Vagina (tissue), 2 donors: ENCODE measurements at regions not wholly inside any gene's neighbourhood (a gene's known extent, or its start where the extent isn't known, plus 50 kb on each side); places are given as distances from the start of the nearest gene placed in this dataset.
"Not testable (repeated sequence)": the region's sequence is repeated elsewhere in the genome, so short reads cannot be mapped to it uniquely, and the experiment has no call there.

ENCODE experiments used
- POLR2A ChIP-seq, 2 donors: fragments of 450-650 bp; IDR thresholded peaks; one replicate each; pipeline ENCODE4 v1.6.1; 2017; ENCODE audit warnings: antibody characterized with exemption in 2 of 2, mild to moderate bottlenecking in 2 of 2, moderate library complexity in 2 of 2
- TF ChIP-seq, protein P1 (sequence below), 3 experiments: fragments of 450-650 bp in 2 of 3; fragments of 200-600 bp in 1 of 3; sonication (generic) in 1 of 3; IDR thresholded peaks; one replicate each; pipeline ENCODE4 v1.5.1; 2017 to 2019; ENCODE audit warnings: antibody characterized with exemption in 3 of 3, mild to moderate bottlenecking in 2 of 3, moderate library complexity in 2 of 3

DNA sequence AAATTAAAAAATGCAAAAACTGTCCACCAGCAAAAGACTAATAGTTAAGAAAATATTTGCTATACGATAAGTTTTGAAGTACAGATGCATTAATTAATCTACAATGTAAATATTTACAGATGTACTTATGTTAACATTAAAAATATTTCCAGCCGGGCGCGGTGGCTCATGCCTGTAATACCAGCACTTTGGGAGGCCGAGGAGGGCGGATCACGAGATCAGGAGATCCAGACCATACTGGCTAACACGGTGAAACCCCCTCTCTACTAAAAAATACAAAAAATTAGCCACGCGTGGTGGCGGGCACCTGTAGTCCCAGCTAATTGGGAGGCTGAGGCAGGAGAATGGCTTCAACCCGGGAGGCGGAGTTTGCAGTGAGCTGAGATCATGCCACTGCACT lies 982.8 kb downstream of the SLC6A15 start:
- TF ChIP-seq, protein P1, sequence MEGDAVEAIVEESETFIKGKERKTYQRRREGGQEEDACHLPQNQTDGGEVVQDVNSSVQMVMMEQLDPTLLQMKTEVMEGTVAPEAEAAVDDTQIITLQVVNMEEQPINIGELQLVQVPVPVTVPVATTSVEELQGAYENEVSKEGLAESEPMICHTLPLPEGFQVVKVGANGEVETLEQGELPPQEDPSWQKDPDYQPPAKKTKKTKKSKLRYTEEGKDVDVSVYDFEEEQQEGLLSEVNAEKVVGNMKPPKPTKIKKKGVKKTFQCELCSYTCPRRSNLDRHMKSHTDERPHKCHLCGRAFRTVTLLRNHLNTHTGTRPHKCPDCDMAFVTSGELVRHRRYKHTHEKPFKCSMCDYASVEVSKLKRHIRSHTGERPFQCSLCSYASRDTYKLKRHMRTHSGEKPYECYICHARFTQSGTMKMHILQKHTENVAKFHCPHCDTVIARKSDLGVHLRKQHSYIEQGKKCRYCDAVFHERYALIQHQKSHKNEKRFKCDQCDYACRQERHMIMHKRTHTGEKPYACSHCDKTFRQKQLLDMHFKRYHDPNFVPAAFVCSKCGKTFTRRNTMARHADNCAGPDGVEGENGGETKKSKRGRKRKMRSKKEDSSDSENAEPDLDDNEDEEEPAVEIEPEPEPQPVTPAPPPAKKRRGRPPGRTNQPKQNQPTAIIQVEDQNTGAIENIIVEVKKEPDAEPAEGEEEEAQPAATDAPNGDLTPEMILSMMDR (IDR thresholded peaks at IDR 0.05): not testable (repeated sequence)
- not testable (repeated sequence) for TF ChIP-seq POLR2A (IDR thresholded peaks at IDR 0.05)
